CD14-positive monocyte (primary cell): ENCODE measurements at regions not wholly inside any gene's neighbourhood (a gene's known extent, or its start where the extent isn't known, plus 50 kb on each side); places are given as distances from the start of the nearest gene placed in this dataset.

Experiments used
- DNase-seq, 3 donors: peaks; one replicate each; pipeline ENCODE4 v3.0.0-alpha.2; 2011 to 2022
- H2AFZ ChIP-seq: 2 replicates; pipeline ENCODE4 v1.6.0; 2012; ENCODE audit warnings: mild to moderate bottlenecking, low read depth, low read length, inconsistent platforms; ENCODE audit not compliant: insufficient read depth, poor library complexity, severe bottlenecking
- H3K27ac ChIP-seq, 2 donors: 1 replicate in 1 of 2; 2 replicates in 1 of 2; pipeline ENCODE4 v1.5.1; 2012 to 2013; ENCODE audit warnings: low read length in 2 of 2, control low read depth in 1 of 2, inconsistent platforms in 1 of 2, low read depth in 1 of 2, mild to moderate bottlenecking in 1 of 2
- H3K27me3 ChIP-seq, 2 donors: one replicate each; pipeline versions ENCODE4 v1.6.0 to v1.6.1; 2011 to 2013; ENCODE audit warnings: low read length in 2 of 2; ENCODE audit not compliant: control insufficient read depth in 2 of 2, insufficient read depth in 2 of 2
- H3K36me3 ChIP-seq, 2 donors: replicated peaks in 1 of 2; 1 replicate in 1 of 2; 2 replicates in 1 of 2; pipeline versions ENCODE4 v1.5.1 to v1.6.1; 2012 to 2013; ENCODE audit warnings: low read length in 2 of 2, control low read depth in 1 of 2, inconsistent platforms in 1 of 2, mild to moderate bottlenecking in 1 of 2; ENCODE audit not compliant: insufficient read depth in 2 of 2, control insufficient read depth in 1 of 2
- H3K4me1 ChIP-seq, 2 donors: 1 replicate in 1 of 2; 2 replicates in 1 of 2; pipeline versions ENCODE4 v1.5.1 to v1.6.1; 2012 to 2013; ENCODE audit warnings: low read length in 2 of 2, control low read depth in 1 of 2, inconsistent platforms in 1 of 2, mild to moderate bottlenecking in 1 of 2, moderate library complexity in 1 of 2; ENCODE audit not compliant: insufficient read depth in 2 of 2, control insufficient read depth in 1 of 2
- H3K4me2 ChIP-seq: replicated peaks from 2 replicates; pipeline ENCODE3; 2012; ENCODE audit warnings: low read length, moderate library complexity, mild to moderate bottlenecking; ENCODE audit not compliant: poor library complexity, severe bottlenecking; ENCODE audit errors: extremely low read depth
- H3K4me3 ChIP-seq, 3 experiments: fragments of 200-600 bp in 1 of 3; sonication (generic) in 1 of 3; replicated peaks in 1 of 3; 1 replicate in 2 of 3; 2 replicates in 1 of 3; pipeline ENCODE4 v1.5.1; 2011 to 2013; ENCODE audit warnings: low read length in 3 of 3, mild to moderate bottlenecking in 3 of 3, control low read depth in 2 of 3, low read depth in 2 of 3, inconsistent platforms in 1 of 3, moderate library complexity in 1 of 3
- H3K79me2 ChIP-seq: 2 replicates; pipeline ENCODE4 v1.6.0; 2012; ENCODE audit warnings: mild to moderate bottlenecking, control low read depth, inconsistent platforms, low read length, moderate library complexity; ENCODE audit not compliant: insufficient read depth
- H3K9ac ChIP-seq: 2 replicates; pipeline ENCODE4 v1.6.0; 2017; ENCODE audit warnings: low read length, mild to moderate bottlenecking; ENCODE audit not compliant: insufficient read depth, poor library complexity, severe bottlenecking
- H3K9me3 ChIP-seq, 2 donors: replicated peaks in 1 of 2; 1 replicate in 1 of 2; 2 replicates in 1 of 2; pipeline versions ENCODE4 v1.5.1 to v1.6.1; 2012 to 2013; ENCODE audit warnings: low read length in 2 of 2, control low read depth in 1 of 2; ENCODE audit not compliant: control insufficient read depth in 1 of 2, insufficient read depth in 1 of 2
- H4K20me1 ChIP-seq: 2 replicates; pipeline ENCODE4 v1.6.0; 2012; ENCODE audit warnings: mild to moderate bottlenecking, low read length, control low read depth, moderate library complexity; ENCODE audit not compliant: insufficient read depth
- H3K27ac Mint-ChIP-seq, 7 donors: one replicate each; pipeline ENCODE4 v1.8.0; 2020; ENCODE audit warnings: mild to moderate bottlenecking in 7 of 7, mixed read lengths in 7 of 7, moderate library complexity in 6 of 7, inconsistent platforms in 2 of 7
- H3K27me3 Mint-ChIP-seq, 3 donors: one replicate each; pipeline ENCODE4 v1.8.0; 2021 to 2022; ENCODE audit warnings: low read depth in 3 of 3, mild to moderate bottlenecking in 3 of 3, mixed read lengths in 3 of 3, moderate library complexity in 3 of 3, inconsistent platforms in 1 of 3
- H3K36me3 Mint-ChIP-seq, 2 donors: one replicate each; pipeline ENCODE4 v1.8.0; 2020; ENCODE audit warnings: mixed read lengths in 2 of 2, inconsistent platforms in 1 of 2, mild to moderate bottlenecking in 1 of 2
- H3K4me1 Mint-ChIP-seq: one replicate; pipeline ENCODE4 v1.8.0; 2020; ENCODE audit warnings: mild to moderate bottlenecking, mixed read lengths
- H3K4me3 Mint-ChIP-seq, 2 donors: one replicate each; pipeline ENCODE4 v1.8.0; 2020; ENCODE audit warnings: mild to moderate bottlenecking in 2 of 2, mixed read lengths in 2 of 2, moderate library complexity in 1 of 2
- H3K9me3 Mint-ChIP-seq, 7 donors: one replicate each; pipeline ENCODE4 v1.8.0; 2020 to 2022; ENCODE audit warnings: mixed read lengths in 7 of 7, mild to moderate bottlenecking in 6 of 7, moderate library complexity in 6 of 7, inconsistent platforms in 2 of 7
- CTCF ChIP-seq: fragments of 200-600 bp; IDR thresholded peaks from one replicate; pipeline ENCODE4 v1.8.0; 2022; ENCODE audit warnings: antibody characterized with exemption, mild to moderate bottlenecking
- WGBS: methylation state at CpG from one replicate; pipeline ENCODE4 v1.1.5; 2013; ENCODE audit warnings: missing lambda C conversion rate; ENCODE audit not compliant: insufficient coverage; 5-methylcytosine and 5-hydroxymethylcytosine counted together
- intact Hi-C, 2 donors: fragments of 100-400 bp; cut with micrococcal nuclease; formaldehyde crosslinking; loops; one replicate each; pipeline versions ENCODE4 v1.15.0 to v1.15.1; 2023

GRCh38 chr2:236719192-236719635, 149.6 kb downstream of the ACKR3 start:
- H3K27ac ChIP-seq = no peak overlapping the region
- H3K27ac Mint-ChIP-seq = no peak overlapping the region
- H3K9ac ChIP-seq = no peak overlapping the region
- intact Hi-C loops = no loop called here
- no peaks in the 10 kb centered on the region for H3K36me3 Mint-ChIP-seq
- H3K27me3 Mint-ChIP-seq = peaks cover 23 to 38% (median 27%) of the 10 kb centered on the region in 3 donors
- H2AFZ ChIP-seq = no peak overlapping the region
- no peak overlapping the region for H3K4me3 Mint-ChIP-seq
- no peaks in the 10 kb centered on the region for H3K79me2 ChIP-seq
- no peaks in the 10 kb centered on the region for H3K36me3 ChIP-seq
- peaks cover 21% of the 10 kb centered on the region for H3K4me1 Mint-ChIP-seq
- TF ChIP-seq CTCF = no peak
- no peaks in the 10 kb centered on the region for H3K9me3 ChIP-seq
- DNase-seq = no peak
- WGBS = 76% methylated on average over 9 of the region's 9 CpGs
- peaks cover 6 to 30% of the 10 kb centered on the region in 2 donors for H3K27me3 ChIP-seq
- H3K9me3 Mint-ChIP-seq = peaks cover 0 to 4% (median 0%) of the 10 kb centered on the region in 7 donors
- H3K4me3 ChIP-seq = no peak overlapping the region
- H4K20me1 ChIP-seq = no peaks in the 10 kb centered on the region
- peaks cover 12 to 17% of the 10 kb centered on the region in 2 donors for H3K4me1 ChIP-seq
- no peak overlapping the region for H3K4me2 ChIP-seq

GRCh38 chr2:236720974-236721540, 151.4 kb downstream of the ACKR3 start:
- Histone ChIP-seq H3K27me3 (peaks cover 6 to 24% of the 10 kb centered on the region in 2 donors), H3K9ac (no peak overlapping the region), H2AFZ (no peak overlapping the region), H3K4me3 (no peak overlapping the region), H3K79me2 (no peaks in the 10 kb centered on the region), H3K4me2 (no peak overlapping the region), H4K20me1 (no peaks in the 10 kb centered on the region), H3K4me1 (no peaks in the 10 kb centered on the region), H3K36me3 (no peaks in the 10 kb centered on the region), H3K9me3 (no peaks in the 10 kb centered on the region), H3K27ac (no peak overlapping the region)
- Mint-ChIP-seq H3K27me3 (peaks cover 20 to 40% (median 27%) of the 10 kb centered on the region in 3 donors), H3K27ac (no peak overlapping the region), H3K36me3 (no peaks in the 10 kb centered on the region), H3K9me3 (peaks cover 0 to 6% (median 0%) of the 10 kb centered on the region in 7 donors), H3K4me1 (peaks cover 5% of the 10 kb centered on the region), H3K4me3 (no peak overlapping the region)
- TF ChIP-seq CTCF = no peak
- 97% methylated on average over 15 of the region's 15 CpGs for WGBS
- DNase-seq = no peak
- intact Hi-C loops = no loop called here
